Lower lobe of right lung (tissue), 2 donors: ENCODE measurements at regions not wholly inside any gene's neighbourhood (a gene's known extent, or its start where the extent isn't known, plus 50 kb on each side); places are given as distances from the start of the nearest gene placed in this dataset.

Experiments used
- ATAC-seq, 2 donors: fragments of 200-7000 bp; cut with Tn5 transposase; one replicate each; pipeline ENCODE4 v1.9.1; 2020 to 2022; ENCODE audit warnings: mild to moderate bottlenecking in 2 of 2, moderate library complexity in 2 of 2
- DNase-seq: peaks from one replicate; pipeline ENCODE4 v3.0.0-alpha.2; 2020
- H3K27ac ChIP-seq: fragments of 200-600 bp; one replicate; pipeline ENCODE4 v1.8.0; 2022
- H3K27me3 ChIP-seq: fragments of 200-600 bp; one replicate; pipeline ENCODE4 v1.8.0; 2022; ENCODE audit warnings: low read depth
- H3K36me3 ChIP-seq: fragments of 200-600 bp; one replicate; pipeline ENCODE4 v1.8.0; 2022; ENCODE audit warnings: mild to moderate bottlenecking
- H3K4me1 ChIP-seq: fragments of 200-600 bp; one replicate; pipeline ENCODE4 v1.8.0; 2022
- H3K4me3 ChIP-seq: fragments of 200-600 bp; one replicate; pipeline ENCODE4 v1.8.0; 2022; ENCODE audit warnings: mild to moderate bottlenecking
- H3K9me3 ChIP-seq: fragments of 200-600 bp; one replicate; pipeline ENCODE4 v1.8.0; 2022
- CTCF ChIP-seq: fragments of 200-600 bp; IDR thresholded peaks from one replicate; pipeline ENCODE4 v1.8.0; 2022; ENCODE audit warnings: antibody characterized with exemption, mild to moderate bottlenecking
- intact Hi-C: fragments of 100-400 bp; cut with DNase I; formaldehyde crosslinking; loops from one replicate; pipeline ENCODE4 v1.11.0; 2022
- donor health status: DM: no; HTN: yes; CAD: no; lungs with severe emphysema.

- DNase-seq (no peak), ATAC-seq (no peak)
- Histone ChIP-seq H3K4me1 (no peaks in the 10 kb centered on the region), H3K27me3 (no peaks in the 10 kb centered on the region), H3K27ac (no peak overlapping the region), H3K9me3 (no peaks in the 10 kb centered on the region), H3K4me3 (no peak overlapping the region), H3K36me3 (no peaks in the 10 kb centered on the region)
- TF ChIP-seq CTCF = no peak
- intact Hi-C loops = no loop called here
These were observed 887.3 kb upstream of the SEMA6A start for GRCh38 chr5:117461966-117462365.

- Histone ChIP-seq H3K4me1 (no peaks in the 10 kb centered on the region), H3K27me3 (no peaks in the 10 kb centered on the region), H3K27ac (no peak overlapping the region), H3K36me3 (no peaks in the 10 kb centered on the region), H3K9me3 (no peaks in the 10 kb centered on the region), H3K4me3 (no peak overlapping the region)
- DNase-seq (no peak), ATAC-seq (no peak)
- TF ChIP-seq CTCF = no peak
- intact Hi-C loops = no loop called here
These were observed 886.8 kb upstream of the SEMA6A start for GRCh38 chr5:117461403-117461802.

GRCh38 chr5:117457656-117458055 is 883.0 kb upstream of the SEMA6A start:
- intact Hi-C loops = no loop called here
- no peaks in the 10 kb centered on the region for H3K9me3 ChIP-seq
- no peak for TF ChIP-seq CTCF

GRCh38 chr5:117456866-117457470 is 882.3 kb upstream of the SEMA6A start:
- H3K4me1 ChIP-seq = no peaks in the 10 kb centered on the region
- H3K9me3 ChIP-seq = no peaks in the 10 kb centered on the region
- no peak overlapping the region for H3K27ac ChIP-seq
- ATAC-seq = no peak
- no peak for DNase-seq
- H3K4me3 ChIP-seq = no peak overlapping the region
- no peaks in the 10 kb centered on the region for H3K27me3 ChIP-seq
- TF ChIP-seq CTCF = no peak
- no peaks in the 10 kb centered on the region for H3K36me3 ChIP-seq
- intact Hi-C loops = no loop called here

More at GRCh38 chr5:117457656-117458055, 883.0 kb upstream of the SEMA6A start:
- Histone ChIP-seq H3K36me3 (no peaks in the 10 kb centered on the region), H3K4me3 (no peak overlapping the region), H3K27ac (no peak overlapping the region), H3K27me3 (no peaks in the 10 kb centered on the region), H3K4me1 (no peaks in the 10 kb centered on the region)
- ATAC-seq = no peak
- no peak for DNase-seq

- intact Hi-C loops = no loop called here
- H3K27me3 ChIP-seq = no peaks in the 10 kb centered on the region
- H3K36me3 ChIP-seq = no peaks in the 10 kb centered on the region
- H3K4me1 ChIP-seq = no peaks in the 10 kb centered on the region
- no peak overlapping the region for H3K27ac ChIP-seq
- peak overlapping the region; percentile 40 for H3K4me3 ChIP-seq
- no peaks in the 10 kb centered on the region for H3K9me3 ChIP-seq
- TF ChIP-seq CTCF = peak; percentile 19
- DNase-seq = peak; percentile 43
- peak; percentile 78 to 83 for ATAC-seq
These were observed 880.9 kb upstream of the SEMA6A start for GRCh38 chr5:117455236-117456233.
